ENCODE measurements at regions not wholly inside any gene's neighbourhood (a gene's known extent, or its start where the extent isn't known, plus 50 kb on each side); places are given as distances from the start of the nearest gene placed in this dataset.

DNA sequence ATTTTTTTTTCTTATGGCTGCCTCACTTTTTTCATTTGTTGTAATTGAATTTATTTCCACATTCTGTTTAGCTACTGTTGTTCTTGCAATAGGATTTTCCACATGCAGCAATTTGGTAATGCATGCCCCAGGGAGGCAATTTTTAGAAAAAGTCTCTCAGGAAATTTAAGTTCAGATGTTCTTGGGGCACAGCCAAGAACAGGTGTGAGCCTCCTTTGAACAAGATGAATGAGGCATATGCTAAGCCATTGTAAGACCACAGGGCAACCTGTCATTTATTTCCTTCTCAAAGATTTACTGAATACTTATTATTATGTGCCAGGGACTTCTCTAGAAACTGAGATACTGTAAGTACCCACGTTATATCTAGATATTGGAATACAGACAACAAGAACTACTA lies 549.5 kb downstream of the DIPK2A start:
- no peak overlapping the region for H3T11ph ChIP-seq (ENCODE audit: low read length)
- H3K56ac ChIP-seq (ENCODE audit: insufficient read length, low read depth, low read length) = no peak overlapping the region
- Mint-ChIP-seq H3K9me3 (no peaks in the 10 kb centered on the region), H3K36me3 (ENCODE audit: insufficient read depth in 1 of 3, low read depth in 3 of 3) (no peaks in the 10 kb centered on the region), H3K27ac (no peak overlapping the region), H3K27me3 (ENCODE audit: low read depth) (no peaks in the 10 kb centered on the region), H3K4me1 (no peaks in the 10 kb centered on the region; a peak in 1 of 4 replicates), H3K4me3 (no peak overlapping the region)
- no peak overlapping the region for H4K5ac ChIP-seq (ENCODE audit: insufficient read length, low read depth, low read length)
- no peak overlapping the region for H3K18ac ChIP-seq (ENCODE audit: insufficient read length, low read depth, low read length)
- no peak for DNase-seq
- H3K23me2 ChIP-seq (ENCODE audit: insufficient read length, low read depth, low read length, poor library complexity, severe bottlenecking) = no peaks in the 10 kb centered on the region
- no peaks in the 10 kb centered on the region for H3K79me2 ChIP-seq (ENCODE audit: insufficient read depth, low read length)
- H3K9ac ChIP-seq (ENCODE audit: extremely low read depth, insufficient read length, low read length) = no peak overlapping the region
- WGBS (ENCODE audit: extremely low coverage, insufficient read length, low lambda C conversion rate) = no CpG with 5 or more reads among the region's 1 CpG
- no peaks in the 10 kb centered on the region for H4K20me1 ChIP-seq (ENCODE audit: control insufficient read depth, insufficient read depth, insufficient read length)
- H3K4ac ChIP-seq (ENCODE audit: low read depth, low read length) = no peak overlapping the region
- H2BK20ac ChIP-seq (ENCODE audit: low read depth, low read length, poor library complexity, severe bottlenecking) = no peak overlapping the region
- no peaks in the 10 kb centered on the region for H3K27me3 ChIP-seq (ENCODE audit: insufficient read depth, low read length)
- H3K4me1 ChIP-seq (ENCODE audit: insufficient read depth, low read length) = no peaks in the 10 kb centered on the region
- H2AFZ ChIP-seq (ENCODE audit: low read length) = no peak overlapping the region
- H3K27ac ChIP-seq (ENCODE audit: insufficient read length, low read depth, low read length) = no peak overlapping the region
- H3K14ac ChIP-seq (ENCODE audit: insufficient read depth, low read length) = no peak overlapping the region
- H2BK12ac ChIP-seq (ENCODE audit: insufficient read length, low read depth, low read length) = no peak overlapping the region
- no peaks in the 10 kb centered on the region for H3K79me1 ChIP-seq (ENCODE audit: insufficient read depth, low read depth, low read length, poor library complexity, severe bottlenecking)
- H2BK15ac ChIP-seq (ENCODE audit: low read depth, low read length) = no peak overlapping the region
- no peak overlapping the region for H2BK120ac ChIP-seq (ENCODE audit: low read depth, low read length, poor library complexity, severe bottlenecking)
- H2AK5ac ChIP-seq (ENCODE audit: insufficient read length, low read length) = no peak overlapping the region
- H4K8ac ChIP-seq (replicated peaks; ENCODE audit: insufficient read length, low read depth, low read length) = no peak overlapping the region
- H4K91ac ChIP-seq (ENCODE audit: insufficient read length, low read depth, low read length) = no peak overlapping the region
- TF ChIP-seq, protein P1, sequence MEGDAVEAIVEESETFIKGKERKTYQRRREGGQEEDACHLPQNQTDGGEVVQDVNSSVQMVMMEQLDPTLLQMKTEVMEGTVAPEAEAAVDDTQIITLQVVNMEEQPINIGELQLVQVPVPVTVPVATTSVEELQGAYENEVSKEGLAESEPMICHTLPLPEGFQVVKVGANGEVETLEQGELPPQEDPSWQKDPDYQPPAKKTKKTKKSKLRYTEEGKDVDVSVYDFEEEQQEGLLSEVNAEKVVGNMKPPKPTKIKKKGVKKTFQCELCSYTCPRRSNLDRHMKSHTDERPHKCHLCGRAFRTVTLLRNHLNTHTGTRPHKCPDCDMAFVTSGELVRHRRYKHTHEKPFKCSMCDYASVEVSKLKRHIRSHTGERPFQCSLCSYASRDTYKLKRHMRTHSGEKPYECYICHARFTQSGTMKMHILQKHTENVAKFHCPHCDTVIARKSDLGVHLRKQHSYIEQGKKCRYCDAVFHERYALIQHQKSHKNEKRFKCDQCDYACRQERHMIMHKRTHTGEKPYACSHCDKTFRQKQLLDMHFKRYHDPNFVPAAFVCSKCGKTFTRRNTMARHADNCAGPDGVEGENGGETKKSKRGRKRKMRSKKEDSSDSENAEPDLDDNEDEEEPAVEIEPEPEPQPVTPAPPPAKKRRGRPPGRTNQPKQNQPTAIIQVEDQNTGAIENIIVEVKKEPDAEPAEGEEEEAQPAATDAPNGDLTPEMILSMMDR (conservative IDR thresholded peaks at IDR 0.05) = no peak
- no peak overlapping the region for H3K4me2 ChIP-seq (ENCODE audit: insufficient read depth, insufficient read length, low read length)
- no peaks in the 10 kb centered on the region for H3K9me3 ChIP-seq (ENCODE audit: control insufficient read depth, low read depth, low read length)
- H2BK5ac ChIP-seq (ENCODE audit: insufficient read length, low read length) = no peak overlapping the region
- H3K23ac ChIP-seq (ENCODE audit: insufficient read length, low read depth, low read length) = no peak overlapping the region

Data from H9 (cell line).